ENCODE measurements at regions not wholly inside any gene's neighbourhood (a gene's known extent, or its start where the extent isn't known, plus 50 kb on each side); places are given as distances from the start of the nearest gene placed in this dataset.

GRCh38 chr10:61188691-61189090, 244.7 kb upstream of the RHOBTB1 start:
- DNase-seq (ENCODE audit: low read depth) = no peak

DNA sequence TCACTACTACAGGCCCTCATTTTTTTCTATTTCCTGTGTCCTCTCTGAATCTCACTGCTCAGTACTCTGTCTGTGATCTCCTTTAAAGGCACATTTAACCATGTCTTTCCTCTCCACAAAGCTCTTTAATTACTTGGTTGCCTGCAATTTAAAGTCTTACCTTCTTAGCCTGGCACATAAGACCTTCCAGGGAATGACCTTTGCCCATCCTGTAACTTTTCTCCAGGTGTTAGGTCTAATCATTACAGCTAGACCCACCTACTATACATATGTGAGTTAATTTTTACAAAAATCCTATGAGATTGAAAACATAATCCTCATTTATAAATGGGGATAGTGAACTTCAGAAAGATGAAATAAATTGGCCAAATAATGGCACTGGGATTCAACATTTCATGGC, 244.1 kb upstream of the RHOBTB1 start:
- no peak for DNase-seq (ENCODE audit: low read depth)

DNA sequence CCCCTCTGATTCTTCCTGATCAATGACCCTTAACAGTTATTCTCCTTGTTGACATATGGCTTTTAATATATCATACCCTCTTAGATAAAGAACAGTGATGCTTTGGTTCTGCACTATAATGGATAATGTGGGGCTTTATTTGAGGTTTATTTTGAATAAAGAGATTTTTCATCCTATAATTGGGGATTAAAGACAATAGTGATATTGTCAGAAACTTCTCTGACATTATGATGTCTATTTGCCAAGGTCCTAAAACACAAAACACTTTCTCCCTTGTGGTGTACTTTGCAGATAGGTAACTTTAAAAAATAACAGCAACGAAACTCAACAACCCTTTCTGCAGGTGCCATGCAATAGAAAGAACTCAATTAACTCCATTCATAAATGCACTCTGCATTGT, 243.6 kb upstream of the RHOBTB1 start:
- DNase-seq (ENCODE audit: low read depth) = no peak

- no peak for DNase-seq (ENCODE audit: low read depth)
Measured at GRCh38 chr10:61186408-61186807, 242.4 kb upstream of the RHOBTB1 start.

- no peak for DNase-seq (ENCODE audit: low read depth)
Measured at GRCh38 chr10:61184429-61184828, 240.4 kb upstream of the RHOBTB1 start.

DNA sequence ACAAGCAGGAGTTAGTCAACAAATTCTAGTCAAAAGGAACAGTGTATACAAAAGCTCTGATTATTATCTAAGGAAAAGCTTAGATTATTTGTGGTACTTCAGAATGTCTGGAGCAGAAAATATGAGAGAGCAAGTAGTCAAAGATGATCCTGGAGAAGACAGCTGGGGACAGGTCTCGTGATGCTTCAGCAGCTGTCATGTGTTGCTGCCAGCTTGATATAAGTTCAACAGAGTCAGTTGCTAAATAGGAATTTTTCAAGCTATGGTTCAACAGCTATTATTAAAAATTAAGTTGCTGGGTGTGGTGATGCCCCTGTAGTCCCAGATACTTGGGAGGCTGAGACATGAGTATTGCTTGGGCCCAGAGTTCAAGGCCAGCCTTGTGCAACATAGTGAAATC, 240.0 kb upstream of the RHOBTB1 start:
- DNase-seq (ENCODE audit: low read depth) = no peak

DNA sequence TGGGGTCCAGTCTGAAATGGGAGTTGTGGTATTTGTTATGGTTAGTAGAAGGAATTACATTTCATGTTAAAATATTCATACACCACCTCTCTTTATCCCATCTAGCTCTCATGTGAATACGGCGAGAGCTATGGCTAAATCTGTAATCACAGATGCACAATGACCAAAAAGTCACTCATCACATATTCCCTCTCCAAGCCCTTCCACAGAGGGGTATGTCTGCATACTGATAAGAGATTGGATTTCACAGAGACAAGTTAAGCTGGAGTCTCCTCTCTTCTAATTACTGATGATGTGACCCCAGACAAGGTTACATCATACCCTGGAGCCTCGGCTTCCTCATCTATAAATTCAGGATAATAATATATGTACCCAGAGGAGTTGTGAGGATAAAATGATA, 237.8 kb upstream of the RHOBTB1 start:
- DNase-seq (ENCODE audit: low read depth) = no peak

- DNase-seq (ENCODE audit: low read depth) = no peak
Measured at GRCh38 chr10:61179771-61180170, 235.8 kb upstream of the RHOBTB1 start.

DNA sequence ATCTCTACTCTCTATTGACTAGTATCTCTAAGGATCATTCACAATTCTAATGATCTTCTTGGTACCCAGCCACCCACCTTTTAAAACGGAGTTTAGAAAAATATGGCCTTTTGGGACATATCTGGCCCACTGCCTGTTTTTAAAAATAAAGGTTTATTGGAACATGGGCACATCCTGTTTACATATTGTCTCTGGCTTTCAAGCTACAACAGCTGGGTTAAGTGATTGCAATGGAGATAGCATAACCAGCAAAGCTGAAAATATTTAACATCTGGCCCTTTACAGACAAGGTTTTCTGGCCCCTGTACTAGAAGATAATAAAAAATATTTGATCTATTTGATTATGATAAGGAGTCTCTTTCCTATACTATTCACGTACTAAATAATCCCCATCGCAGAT, 232.4 kb upstream of the RHOBTB1 start:
- DNase-seq (ENCODE audit: low read depth) = no peak

- no peak for DNase-seq (ENCODE audit: low read depth)
Measured at GRCh38 chr10:61175316-61175715, 231.3 kb upstream of the RHOBTB1 start.

GRCh38 chr10:61173450-61173849, 229.5 kb upstream of the RHOBTB1 start:
- DNase-seq (ENCODE audit: low read depth) = no peak

DNA sequence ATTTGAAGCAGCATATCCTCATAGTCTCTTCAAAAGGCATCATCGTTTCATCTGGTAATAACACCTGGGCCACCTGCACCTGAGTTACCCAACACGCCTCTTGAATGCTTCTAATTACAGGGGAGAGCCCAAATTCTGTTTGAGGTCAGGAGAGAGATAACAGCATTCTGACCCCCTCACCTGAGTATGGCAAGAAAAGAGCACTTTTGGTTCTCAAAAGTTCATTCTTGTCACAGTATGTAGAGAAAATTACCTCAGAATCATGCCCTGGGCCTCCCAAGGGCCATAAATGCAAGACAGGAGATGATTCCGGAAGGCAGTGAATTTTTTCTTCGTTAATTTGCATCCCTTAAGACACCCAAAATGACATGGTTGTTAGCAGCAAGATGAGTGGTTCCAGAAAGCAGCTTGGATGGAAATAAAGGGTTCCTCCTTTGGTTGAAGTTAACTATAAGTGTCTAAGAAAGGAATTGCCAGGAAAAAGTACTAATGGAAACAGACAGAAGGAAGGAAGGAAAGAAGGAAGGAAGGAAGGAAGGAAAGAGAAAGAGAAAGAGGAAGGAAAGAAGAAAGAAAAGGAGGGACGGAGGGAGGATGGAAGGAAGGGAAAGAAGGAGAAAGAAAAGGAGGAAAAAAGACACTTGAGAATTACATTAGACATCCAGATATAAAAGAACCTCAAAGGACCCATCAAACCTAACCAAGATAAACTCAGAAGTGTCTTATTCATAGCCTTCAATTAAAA, 228.4 kb upstream of the RHOBTB1 start:
- no peak for DNase-seq (ENCODE audit: low read depth)

DNA sequence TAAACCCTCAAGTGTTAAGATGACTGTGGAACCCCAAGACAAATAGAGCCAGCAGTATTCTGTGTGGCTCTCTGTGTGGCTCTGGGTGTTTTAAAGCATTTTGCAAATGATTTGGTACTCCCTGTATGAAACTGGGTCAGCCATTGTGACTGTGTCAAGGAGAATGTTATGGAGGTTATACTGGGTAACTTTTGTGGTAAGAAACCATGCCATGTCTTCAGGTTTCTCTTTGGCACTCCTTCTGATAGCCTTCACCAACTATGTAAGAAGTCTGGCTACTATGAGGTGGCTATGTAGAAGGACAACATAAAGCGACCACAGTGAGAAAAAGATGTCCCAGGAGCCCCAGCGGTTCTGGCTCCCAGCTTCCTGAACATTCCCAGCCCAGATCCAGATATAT, 226.6 kb upstream of the RHOBTB1 start:
- DNase-seq (ENCODE audit: low read depth) = no peak

DNA sequence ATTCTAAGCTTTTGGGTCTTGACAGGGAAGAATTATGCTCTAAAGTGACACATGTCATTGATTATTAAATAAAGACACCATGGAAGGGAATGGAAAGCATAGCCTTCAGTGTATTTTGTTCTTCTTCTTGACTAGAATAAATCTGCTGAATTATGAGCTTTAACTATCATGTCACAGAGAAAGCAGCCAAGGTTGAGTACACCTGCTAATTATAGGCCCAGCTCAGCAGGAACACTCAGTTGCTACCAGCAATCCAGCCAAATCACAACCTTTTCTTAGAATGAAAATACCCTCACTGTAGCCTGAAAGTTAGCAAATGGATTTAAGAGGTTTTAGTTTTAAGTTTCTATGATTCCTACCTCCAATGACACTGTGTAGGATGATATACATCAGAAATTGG, 225.3 kb upstream of the RHOBTB1 start:
- no peak for DNase-seq (ENCODE audit: low read depth)

GRCh38 chr10:61166489-61166888, 222.5 kb upstream of the RHOBTB1 start:
- DNase-seq (ENCODE audit: low read depth) = no peak

DNA sequence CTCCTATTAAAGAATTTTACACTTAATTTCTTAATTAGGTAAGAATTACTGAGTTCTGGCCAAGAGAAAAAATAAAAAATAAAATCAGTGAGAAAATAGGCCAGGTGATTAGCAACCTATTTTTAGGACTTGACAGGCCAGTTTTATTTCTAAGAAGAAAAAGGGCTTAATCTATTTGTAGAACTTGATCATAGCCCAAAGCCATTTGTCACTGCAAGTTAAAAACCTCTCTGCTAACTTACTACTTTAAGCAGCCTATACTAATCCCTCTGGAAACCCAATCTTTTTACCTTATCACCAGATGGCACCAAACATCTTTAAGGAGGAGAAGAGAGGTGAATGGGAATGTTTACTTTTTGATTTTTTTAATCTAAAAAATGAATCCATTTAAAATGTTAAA, 222.1 kb upstream of the RHOBTB1 start:
- peak; percentile 2 for DNase-seq (ENCODE audit: low read depth)

DNA sequence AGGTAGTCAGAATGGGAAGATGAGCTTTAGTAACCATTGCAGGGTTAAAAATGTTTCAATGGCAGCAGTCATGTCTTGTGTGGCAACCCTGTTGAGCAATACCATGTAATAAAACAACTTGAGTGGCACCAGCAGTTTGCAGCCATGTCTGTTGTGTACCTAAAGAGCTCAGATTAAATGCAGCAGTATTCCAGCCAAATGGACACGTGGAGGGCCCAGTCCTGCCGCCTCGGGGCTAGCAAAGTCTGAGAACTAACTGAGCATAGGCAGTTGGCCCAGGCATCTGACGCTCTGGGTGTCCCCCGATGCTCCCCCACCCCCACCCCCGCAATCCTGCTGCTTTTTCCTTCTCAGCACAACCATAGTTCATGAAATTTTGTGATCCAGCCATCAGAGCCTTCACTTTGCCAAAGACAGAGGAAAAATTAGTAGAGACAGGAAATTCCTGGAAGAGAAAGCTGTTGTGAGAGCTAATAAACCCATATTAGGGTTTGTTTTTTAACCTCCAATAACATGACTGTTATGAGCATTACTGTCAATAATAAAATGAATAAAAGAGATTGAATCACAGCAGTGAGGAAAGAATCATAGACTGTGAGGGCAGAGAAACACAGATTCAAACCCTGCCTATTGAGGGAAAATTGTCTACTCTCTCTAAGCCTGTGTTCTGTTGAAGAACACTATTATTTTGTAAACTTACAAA, 220.6 kb upstream of the RHOBTB1 start:
- no peak for DNase-seq (ENCODE audit: low read depth)

DNA sequence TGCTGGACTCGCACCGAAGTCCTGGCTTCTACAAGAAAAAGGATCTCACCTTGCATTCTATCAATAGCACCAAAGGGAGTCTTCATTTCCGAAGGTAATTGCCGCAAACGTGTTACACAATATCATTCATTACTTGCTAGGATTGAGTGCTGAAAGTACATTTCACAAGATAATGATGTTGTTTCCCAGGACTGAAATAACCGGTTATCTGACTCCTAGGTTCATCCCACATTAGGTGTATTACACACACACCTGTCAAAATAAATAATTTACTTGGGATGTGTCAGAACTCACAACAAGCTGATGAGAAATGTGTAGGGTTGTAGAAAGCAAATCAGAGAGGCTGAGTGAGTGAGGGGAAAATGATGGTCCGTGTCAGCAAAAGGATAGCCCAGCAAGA, 219.4 kb upstream of the RHOBTB1 start:
- DNase-seq (ENCODE audit: low read depth) = no peak

- no peak for DNase-seq (ENCODE audit: low read depth)
Measured at GRCh38 chr10:61160253-61160652, 216.3 kb upstream of the RHOBTB1 start.

DNA sequence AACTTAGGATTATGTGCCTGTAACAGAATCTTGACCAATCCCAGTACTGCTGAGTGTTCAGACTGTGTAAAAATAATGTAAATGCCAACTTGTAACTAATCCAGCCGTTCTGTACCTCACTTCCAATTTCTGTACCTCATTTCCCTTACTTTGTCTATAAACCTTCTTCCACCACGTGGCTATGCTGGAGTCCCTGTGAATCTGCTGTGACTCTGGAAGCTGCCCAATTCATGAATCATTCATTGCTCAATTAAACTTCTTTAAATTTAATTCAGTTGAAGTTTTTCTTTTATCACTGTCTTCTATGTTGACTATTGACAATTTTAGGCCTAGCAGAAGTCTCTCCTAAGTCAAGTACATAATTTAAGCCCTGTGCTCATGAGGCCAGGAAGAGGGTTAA, 215.3 kb upstream of the RHOBTB1 start:
- DNase-seq (ENCODE audit: low read depth) = peak; percentile 1

GRCh38 chr10:61157182-61157581, 213.2 kb upstream of the RHOBTB1 start:
- DNase-seq (ENCODE audit: low read depth) = no peak

DNA sequence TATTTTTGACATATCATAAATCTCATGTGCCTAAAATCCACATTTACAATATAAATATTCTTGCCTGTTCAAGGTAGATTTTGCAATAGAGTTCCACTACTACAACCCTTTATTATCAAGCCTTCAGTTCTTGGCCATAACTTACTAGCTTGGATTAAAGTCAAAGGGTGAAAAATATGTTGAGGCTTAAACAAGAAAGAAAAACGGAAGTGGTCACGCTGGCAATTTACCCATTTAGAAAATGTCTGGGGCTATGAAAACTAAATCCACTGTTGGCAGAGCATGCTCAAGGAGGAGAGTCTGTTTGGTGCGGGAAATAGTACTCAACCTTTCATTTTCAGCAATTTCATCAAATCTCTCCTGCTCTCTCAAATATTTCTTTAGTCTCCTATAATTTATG, 209.8 kb upstream of the RHOBTB1 start:
- DNase-seq (ENCODE audit: low read depth) = no peak

GRCh38 chr10:61151059-61151458, 207.1 kb upstream of the RHOBTB1 start:
- no peak for DNase-seq (ENCODE audit: low read depth)

DNA sequence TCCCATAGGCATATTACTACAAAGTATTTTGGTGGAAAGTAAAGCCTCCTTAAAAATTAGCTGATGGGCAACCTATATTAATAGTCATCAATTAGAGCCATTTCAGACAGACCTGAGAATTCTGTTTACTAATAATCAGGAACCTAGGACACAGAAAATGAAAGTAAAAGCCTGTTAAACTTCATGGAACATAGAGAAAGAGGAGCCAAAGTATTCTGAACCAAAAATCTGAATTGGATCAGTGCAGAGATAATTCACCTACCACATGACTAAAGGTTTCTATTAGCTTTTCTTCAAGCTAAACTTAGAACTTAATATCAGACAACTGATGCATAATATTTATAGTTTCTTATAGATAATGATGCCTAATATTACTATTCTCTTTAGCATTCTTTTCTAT, 204.5 kb upstream of the RHOBTB1 start:
- no peak for DNase-seq (ENCODE audit: low read depth)

Data from ELR (cell line).